ENCODE measurements at regions not wholly inside any gene's neighbourhood (a gene's known extent, or its start where the extent isn't known, plus 50 kb on each side); places are given as distances from the start of the nearest gene placed in this dataset.

GRCh38 chr2:187136646-187137045 is 287.7 kb upstream of the ZSWIM2 start:
- DNase-seq (ENCODE audit: low spot score) = no peak

- no peak for DNase-seq (ENCODE audit: low spot score)
Measured at GRCh38 chr2:187134306-187134705, 285.3 kb upstream of the ZSWIM2 start.

DNA sequence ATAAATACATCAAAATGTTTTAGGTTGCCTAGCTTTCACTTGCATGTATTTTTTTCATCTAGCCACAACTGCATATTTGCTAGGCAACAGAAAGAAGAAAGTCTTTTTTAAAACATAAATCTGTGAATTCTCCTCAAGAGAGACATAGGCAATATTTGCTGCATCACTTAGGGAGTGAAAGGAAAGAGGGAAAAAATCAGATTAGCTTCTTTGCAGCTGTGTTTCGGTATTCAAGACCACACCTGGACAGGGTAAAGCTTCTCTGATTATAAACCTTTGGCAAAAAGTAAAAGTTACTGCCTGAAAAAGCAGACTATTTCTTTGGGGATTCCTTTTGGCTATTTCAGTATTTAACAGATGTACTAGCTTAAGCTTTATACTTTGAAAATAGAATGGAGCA is 280.9 kb upstream of the ZSWIM2 start:
- DNase-seq (ENCODE audit: low spot score) = no peak

DNA sequence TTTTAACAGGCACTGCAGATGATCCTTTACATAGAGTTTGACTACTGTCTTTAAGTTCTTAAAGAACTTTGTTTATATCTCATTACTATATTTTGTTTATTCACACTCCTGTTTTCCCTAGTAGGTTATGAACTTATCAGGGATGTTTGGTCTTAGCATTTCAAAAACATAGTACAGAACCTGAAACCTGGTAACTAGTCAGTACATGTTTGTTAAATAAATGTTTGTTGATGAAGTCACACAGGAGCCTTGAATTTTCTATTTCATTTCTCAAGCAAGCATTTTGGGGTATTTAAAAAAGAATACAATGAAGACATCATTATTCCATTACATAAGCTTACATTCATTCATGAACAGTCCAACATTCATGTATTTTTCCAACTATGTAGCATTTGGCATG is 280.3 kb upstream of the ZSWIM2 start:
- no peak for DNase-seq (ENCODE audit: low spot score)

DNA sequence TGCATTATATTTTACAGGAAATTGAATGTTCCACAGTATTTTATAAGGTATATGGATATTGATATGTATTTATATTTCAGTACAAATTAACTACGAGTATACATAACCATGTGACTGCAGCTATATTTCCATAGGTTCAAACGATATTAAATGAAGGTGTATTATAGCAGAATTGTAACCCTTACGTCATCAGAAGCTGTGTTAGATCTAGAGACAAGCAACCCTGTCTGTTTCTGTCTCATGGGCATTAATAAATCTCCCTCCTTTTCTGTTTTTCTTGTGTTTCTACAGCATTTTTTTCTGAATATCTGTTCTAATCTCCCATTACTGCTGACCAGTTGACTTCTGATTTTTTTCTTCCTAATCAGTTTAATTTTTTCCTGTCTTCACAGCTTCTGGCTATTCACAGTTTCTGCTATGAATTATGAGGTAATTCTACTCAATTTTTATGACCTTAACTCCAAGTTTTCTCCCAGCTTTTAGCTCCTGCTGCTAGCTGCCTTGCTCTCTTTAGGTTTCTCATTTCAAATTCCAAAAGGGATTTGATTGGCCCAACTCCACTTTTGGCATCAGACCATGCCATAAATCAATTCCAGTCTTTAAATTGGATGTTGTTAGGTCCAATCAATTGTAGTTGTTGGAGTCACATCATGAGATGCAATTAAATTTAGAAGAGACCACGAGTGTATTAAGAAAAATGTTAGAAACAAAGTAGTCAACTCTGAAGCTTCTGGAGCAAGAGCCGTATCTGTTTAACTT is 277.5 kb upstream of the ZSWIM2 start:
- no peak for DNase-seq (ENCODE audit: low spot score)

- no peak for DNase-seq (ENCODE audit: low spot score)
Measured at GRCh38 chr2:187125318-187125717, 276.3 kb upstream of the ZSWIM2 start.

DNA sequence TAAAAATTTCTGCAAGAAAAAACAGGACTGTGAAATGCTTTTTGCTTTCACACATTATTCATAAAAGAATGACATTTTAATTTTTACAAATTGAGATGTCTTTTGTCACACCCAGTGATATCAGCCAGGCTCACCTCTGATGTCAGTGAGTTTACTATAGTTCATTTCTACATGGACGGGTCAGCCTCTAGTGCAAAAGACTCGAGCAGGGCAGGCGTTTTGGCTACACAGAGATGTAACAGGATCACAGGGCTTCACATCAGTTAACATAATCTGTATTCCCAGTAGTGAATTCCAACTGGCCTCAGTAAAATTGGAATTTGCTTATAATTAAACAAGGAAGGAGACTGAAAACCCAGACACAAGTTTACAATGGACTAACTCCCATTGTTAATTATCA is 275.6 kb upstream of the ZSWIM2 start:
- no peak for DNase-seq (ENCODE audit: low spot score)

DNA sequence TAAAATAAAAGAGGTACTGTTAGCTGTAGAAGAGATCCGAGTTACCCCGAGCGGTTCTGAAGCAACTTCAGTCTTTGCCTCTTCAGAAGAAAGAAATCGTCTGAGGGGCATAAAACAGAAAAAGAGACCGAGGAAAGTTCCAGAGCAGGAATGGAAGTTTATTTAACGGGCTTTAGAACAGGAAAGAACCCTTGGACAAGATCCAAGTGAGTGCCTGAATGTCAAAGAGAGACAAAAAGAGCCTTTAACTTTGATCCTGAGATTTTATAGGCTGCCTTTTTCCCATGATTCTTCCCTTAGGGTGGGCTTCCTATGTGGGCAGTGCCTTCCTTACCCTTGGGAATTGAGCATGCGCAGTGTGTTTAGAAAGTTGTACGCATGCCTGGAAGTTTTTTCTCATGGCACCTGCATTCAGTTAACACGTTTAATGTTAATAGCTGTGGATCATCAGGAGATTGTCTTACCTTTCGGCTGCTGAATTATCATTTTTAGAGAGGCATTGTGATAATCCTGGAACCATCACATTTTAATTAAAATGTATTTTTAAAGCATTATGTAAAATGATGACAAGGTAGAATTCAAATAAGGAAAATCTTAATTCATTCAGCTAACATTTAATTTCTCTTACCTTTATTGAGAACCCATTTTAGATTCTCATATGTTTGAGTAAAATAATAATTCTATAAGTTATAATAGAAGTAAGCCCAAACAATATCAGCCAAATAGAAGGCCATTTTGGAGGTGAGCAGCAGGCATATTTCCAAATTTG is 269.5 kb upstream of the ZSWIM2 start:
- peak; percentile 11 for DNase-seq (ENCODE audit: low spot score)

DNA sequence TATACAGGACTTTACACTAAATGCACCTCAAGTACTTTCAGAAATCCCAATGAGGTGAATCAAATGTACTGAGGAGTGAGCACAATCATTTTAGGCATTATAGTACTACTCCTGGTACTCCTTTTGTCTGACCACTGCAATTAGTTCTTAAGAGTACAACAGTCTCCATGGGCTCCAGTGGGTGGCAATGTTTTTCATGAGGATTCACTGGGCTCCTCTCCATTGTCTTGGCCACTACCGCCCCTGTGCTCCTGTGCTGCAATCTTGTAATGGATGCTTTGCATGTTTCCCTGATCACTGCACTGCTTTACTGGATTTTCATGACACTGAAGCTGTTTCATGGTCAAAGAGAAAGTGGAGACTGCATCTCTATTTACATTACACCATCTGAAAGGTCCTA is 268.5 kb upstream of the ZSWIM2 start:
- peak; percentile 11 for DNase-seq (ENCODE audit: low spot score)

DNA sequence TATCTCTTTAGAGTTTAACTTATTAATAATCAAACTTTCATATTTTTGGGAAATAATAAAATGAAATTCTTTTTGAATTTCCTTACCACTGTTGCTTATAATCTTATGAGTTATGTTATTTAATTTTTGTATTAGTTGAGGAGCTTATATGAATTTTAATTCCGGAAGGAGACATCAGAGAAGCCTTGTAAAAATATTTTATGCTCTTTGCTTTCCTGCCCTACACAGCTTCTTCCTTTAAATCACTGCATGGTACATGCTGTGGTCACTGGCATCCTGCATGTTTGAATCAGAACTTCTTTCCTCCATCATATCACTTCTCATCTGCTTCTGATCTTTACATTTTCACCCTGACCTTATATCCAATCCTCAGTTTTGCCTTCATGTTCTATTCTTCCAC is 266.7 kb upstream of the ZSWIM2 start:
- DNase-seq (ENCODE audit: low spot score) = no peak

- no peak for DNase-seq (ENCODE audit: low spot score)
Measured at GRCh38 chr2:187107001-187107400, 258.0 kb upstream of the ZSWIM2 start.

GRCh38 chr2:187105218-187105617 is 256.2 kb upstream of the ZSWIM2 start:
- DNase-seq (ENCODE audit: low spot score) = no peak

- DNase-seq (ENCODE audit: low spot score) = no peak
Measured at GRCh38 chr2:187102381-187102780, 253.4 kb upstream of the ZSWIM2 start.

- DNase-seq (ENCODE audit: low spot score) = no peak
Measured at GRCh38 chr2:187098154-187098553, 249.2 kb upstream of the ZSWIM2 start.

- no peak for DNase-seq (ENCODE audit: low spot score)
Measured at GRCh38 chr2:187093771-187094412, 244.9 kb upstream of the ZSWIM2 start.

- no peak for DNase-seq (ENCODE audit: low spot score)
Measured at GRCh38 chr2:187091664-187092063, 242.7 kb upstream of the ZSWIM2 start.

DNA sequence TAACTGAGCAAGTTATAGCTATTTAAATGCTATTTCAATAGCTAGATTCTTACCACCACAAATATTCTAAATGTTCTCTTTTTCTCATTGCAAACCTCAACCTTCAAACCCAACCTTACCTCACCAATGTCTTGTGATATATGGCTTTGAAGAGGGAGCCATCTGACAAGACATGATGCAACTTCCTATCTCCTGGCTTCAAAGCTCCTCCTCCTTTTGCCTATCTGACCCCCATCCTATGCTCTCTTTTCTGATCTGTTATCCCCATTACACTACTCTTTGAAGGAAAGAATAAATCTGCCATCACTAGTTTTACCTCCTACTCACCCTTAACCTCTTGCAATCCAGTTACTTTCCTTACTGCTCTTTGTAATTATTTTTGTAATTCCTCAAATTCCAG is 235.6 kb upstream of the ZSWIM2 start:
- DNase-seq (ENCODE audit: low spot score) = no peak

- no peak for DNase-seq (ENCODE audit: low spot score)
Measured at GRCh38 chr2:187081461-187081860, 232.5 kb upstream of the ZSWIM2 start.

- DNase-seq (ENCODE audit: low spot score) = no peak
Measured at GRCh38 chr2:187079901-187080300, 230.9 kb upstream of the ZSWIM2 start.

- DNase-seq (ENCODE audit: low spot score) = no peak
Measured at GRCh38 chr2:187078297-187078696, 229.3 kb upstream of the ZSWIM2 start.

DNA sequence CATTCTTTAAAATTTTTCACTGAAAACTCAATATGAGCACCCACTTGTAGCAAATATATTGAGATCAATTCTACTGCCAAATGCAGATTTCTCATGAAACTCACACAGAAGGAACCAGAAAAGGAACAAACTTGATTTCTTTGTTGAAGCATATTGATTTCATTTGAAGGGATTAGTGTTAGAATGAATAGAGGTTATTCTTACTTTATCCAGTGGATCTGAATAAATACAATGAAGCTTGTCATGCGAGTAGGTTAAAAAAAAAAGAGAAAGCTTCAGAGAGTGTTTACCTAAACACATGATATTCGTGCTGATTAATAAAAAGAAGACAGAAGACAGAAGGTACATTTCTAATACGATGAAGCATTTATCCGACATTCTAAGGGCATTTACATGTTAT is 226.7 kb upstream of the ZSWIM2 start:
- no peak for DNase-seq (ENCODE audit: low spot score)

GRCh38 chr2:187075199-187075635 is 226.2 kb upstream of the ZSWIM2 start:
- no peak for DNase-seq (ENCODE audit: low spot score)

GRCh38 chr2:187058198-187058597 is 209.2 kb upstream of the ZSWIM2 start:
- no peak for DNase-seq (ENCODE audit: low spot score)
